Neuronal stem cell (in vitro differentiated cells): ENCODE measurements at regions not wholly inside any gene's neighbourhood (a gene's known extent, or its start where the extent isn't known, plus 50 kb on each side); places are given as distances from the start of the nearest gene placed in this dataset.

Experiments
- DNase-seq: peaks from one replicate; pipeline ENCODE4 v3.0.0-alpha.2; 2013; ENCODE audit warnings: low spot score
- H2AFZ ChIP-seq: one replicate; pipeline ENCODE4 v1.6.1; 2013; ENCODE audit warnings: mild to moderate bottlenecking, low read length, inconsistent platforms
- H2AK5ac ChIP-seq: 2 replicates; pipeline ENCODE4 v1.6.1; 2013; ENCODE audit warnings: low read depth, mild to moderate bottlenecking, inconsistent platforms, low read length, moderate library complexity, mixed read lengths
- H2BK120ac ChIP-seq: 2 replicates; pipeline ENCODE4 v1.6.1; 2013; ENCODE audit warnings: low read depth, mild to moderate bottlenecking, inconsistent platforms, low read length, moderate library complexity, mixed read lengths
- H2BK12ac ChIP-seq: one replicate; pipeline ENCODE4 v1.6.1; 2013; ENCODE audit warnings: low read length, inconsistent platforms
- H2BK15ac ChIP-seq: 2 replicates; pipeline ENCODE4 v1.6.1; 2013; ENCODE audit warnings: mild to moderate bottlenecking, low read length, inconsistent platforms, mixed read lengths
- H2BK5ac ChIP-seq: one replicate; pipeline ENCODE4 v1.6.1; 2013; ENCODE audit warnings: inconsistent platforms, mild to moderate bottlenecking, low read length, moderate library complexity
- H3K14ac ChIP-seq: one replicate; pipeline ENCODE4 v1.6.1; 2013; ENCODE audit warnings: low read length, inconsistent platforms
- H3K18ac ChIP-seq: 2 replicates; pipeline ENCODE4 v1.6.1; 2013; ENCODE audit warnings: low read length, inconsistent platforms
- H3K23ac ChIP-seq: 2 replicates; pipeline ENCODE4 v1.6.1; 2013; ENCODE audit warnings: low read depth, mild to moderate bottlenecking, mixed read lengths, low read length, inconsistent platforms; ENCODE audit not compliant: poor library complexity
- H3K27ac ChIP-seq: replicated peaks from 3 replicates; pipeline ENCODE4 v1.5.1; 2013; ENCODE audit warnings: low read length, inconsistent platforms
- H3K27me3 ChIP-seq, 3 experiments: 2 replicates each; pipeline ENCODE4 v1.6.1; 2013; ENCODE audit warnings: low read length in 3 of 3, mild to moderate bottlenecking in 2 of 3, inconsistent platforms in 1 of 3, low read depth in 1 of 3, mixed read lengths in 1 of 3, moderate library complexity in 1 of 3; ENCODE audit not compliant: control insufficient read depth in 3 of 3, insufficient read depth in 3 of 3
- H3K36me3 ChIP-seq, 2 donors: replicated peaks in 1 of 2; 2 replicates each; pipeline ENCODE4 v1.6.1; 2013; ENCODE audit warnings: low read length in 2 of 2; ENCODE audit not compliant: control insufficient read depth in 2 of 2, insufficient read depth in 2 of 2
- H3K4ac ChIP-seq: 2 replicates; pipeline ENCODE4 v1.6.1; 2013; ENCODE audit warnings: inconsistent platforms, mild to moderate bottlenecking, low read length, moderate library complexity
- H3K4me1 ChIP-seq, 2 donors: 1 replicate in 1 of 2; 2 replicates in 1 of 2; pipeline ENCODE4 v1.6.1; 2013; ENCODE audit warnings: low read length in 2 of 2, low read depth in 1 of 2; ENCODE audit not compliant: control insufficient read depth in 2 of 2, insufficient read depth in 1 of 2
- H3K4me2 ChIP-seq: one replicate; pipeline ENCODE4 v1.6.1; 2013; ENCODE audit warnings: mild to moderate bottlenecking, low read length, inconsistent platforms; ENCODE audit not compliant: insufficient read depth, poor library complexity, severe bottlenecking
- H3K4me3 ChIP-seq, 2 donors: 2 replicates each; pipeline ENCODE4 v1.5.1; 2013; ENCODE audit warnings: low read length in 2 of 2, mild to moderate bottlenecking in 2 of 2, inconsistent platforms in 1 of 2, moderate library complexity in 1 of 2
- H3K79me1 ChIP-seq: one replicate; pipeline ENCODE4 v1.6.1; 2013; ENCODE audit warnings: low read depth, mild to moderate bottlenecking, inconsistent platforms, low read length, moderate library complexity
- H3K9ac ChIP-seq: one replicate; pipeline ENCODE4 v1.6.1; 2013; ENCODE audit warnings: mild to moderate bottlenecking, low read depth, low read length, inconsistent platforms; ENCODE audit not compliant: poor library complexity
- H3K9me3 ChIP-seq, 2 donors: replicated peaks in 1 of 2; 2 replicates each; pipeline versions ENCODE3 to v1.6.1; 2013; ENCODE audit warnings: low read length in 2 of 2, mild to moderate bottlenecking in 2 of 2, inconsistent platforms in 1 of 2, low read depth in 1 of 2, mixed read lengths in 1 of 2, moderate library complexity in 1 of 2; ENCODE audit not compliant: control insufficient read depth in 2 of 2, insufficient read depth in 1 of 2
- H4K8ac ChIP-seq: one replicate; pipeline ENCODE4 v1.6.1; 2013; ENCODE audit warnings: low read depth, mild to moderate bottlenecking, inconsistent platforms, low read length, moderate library complexity
- H4K91ac ChIP-seq: one replicate; pipeline ENCODE4 v1.6.1; 2013; ENCODE audit warnings: low read length, low read depth, mild to moderate bottlenecking, inconsistent platforms; ENCODE audit not compliant: poor library complexity
- WGBS, 2 donors: extraction: QIAGEN DNeasy Blood & Tissue Kit; methylation state at CpG; one replicate each; pipeline ENCODE4 v1.1.7; 2013; ENCODE audit warnings: missing lambda C conversion rate in 2 of 2, mixed read lengths in 1 of 2; ENCODE audit not compliant: insufficient read length in 2 of 2, insufficient replicate concordance in 1 of 2; ENCODE audit errors: extremely low coverage in 2 of 2; 5-methylcytosine and 5-hydroxymethylcytosine counted together

GRCh38 chr9:116096046-116096445, 57.5 kb upstream of the PAPPA start:
- Histone ChIP-seq H3K18ac (no peak overlapping the region), H3K4me3 (no peak overlapping the region), H4K8ac (no peak overlapping the region), H2BK120ac (no peak overlapping the region), H3K9me3 (no peaks in the 10 kb centered on the region), H3K23ac (no peak overlapping the region), H2BK15ac (no peak overlapping the region), H3K4me2 (no peak overlapping the region), H3K4ac (no peak overlapping the region), H4K91ac (no peak overlapping the region), H3K14ac (no peak overlapping the region), H2BK5ac (no peak overlapping the region), H2BK12ac (no peak overlapping the region), H3K36me3 (no peaks in the 10 kb centered on the region), H3K4me1 (no peaks in the 10 kb centered on the region), H3K79me1 (no peaks in the 10 kb centered on the region), H2AFZ (no peak overlapping the region), H3K27me3 (no peaks in the 10 kb centered on the region), H3K9ac (no peak overlapping the region), H2AK5ac (no peak overlapping the region), H3K27ac (no peak overlapping the region)
- WGBS, 2 donors = no CpG with 5 or more reads among the region's 4 CpGs
- no peak for DNase-seq

GRCh38 chr9:116096853-116097252, 56.7 kb upstream of the PAPPA start:
- Histone ChIP-seq H4K8ac (no peak overlapping the region), H3K18ac (no peak overlapping the region), H2AK5ac (no peak overlapping the region), H2BK15ac (no peak overlapping the region), H3K79me1 (no peaks in the 10 kb centered on the region), H3K27me3 (no peaks in the 10 kb centered on the region), H3K27ac (no peak overlapping the region), H3K4ac (no peak overlapping the region), H3K9me3 (no peaks in the 10 kb centered on the region), H3K4me1 (no peaks in the 10 kb centered on the region), H3K9ac (no peak overlapping the region), H4K91ac (no peak overlapping the region), H2BK5ac (no peak overlapping the region), H3K36me3 (no peaks in the 10 kb centered on the region), H3K23ac (no peak overlapping the region), H2BK12ac (no peak overlapping the region), H3K4me3 (no peak overlapping the region), H3K4me2 (no peak overlapping the region), H2BK120ac (no peak overlapping the region), H3K14ac (no peak overlapping the region), H2AFZ (no peak overlapping the region)
- DNase-seq = no peak
- WGBS, 2 donors = no CpG with 5 or more reads among the region's 3 CpGs

- Histone ChIP-seq H3K9ac (no peak overlapping the region), H3K4me1 (no peaks in the 10 kb centered on the region), H3K27me3 (no peaks in the 10 kb centered on the region), H3K4me2 (no peak overlapping the region), H2BK120ac (no peak overlapping the region), H3K27ac (no peak overlapping the region), H3K9me3 (no peaks in the 10 kb centered on the region), H2BK12ac (no peak overlapping the region), H3K23ac (no peak overlapping the region), H3K4ac (no peak overlapping the region), H3K4me3 (no peak overlapping the region), H4K8ac (no peak overlapping the region), H2AK5ac (no peak overlapping the region), H3K14ac (no peak overlapping the region), H4K91ac (no peak overlapping the region), H3K36me3 (no peaks in the 10 kb centered on the region), H2AFZ (no peak overlapping the region), H3K18ac (no peak overlapping the region), H2BK5ac (no peak overlapping the region), H2BK15ac (no peak overlapping the region), H3K79me1 (no peaks in the 10 kb centered on the region)
- no CpG with 5 or more reads among the region's 5 CpGs for WGBS, 2 donors
- no peak for DNase-seq
Measured at GRCh38 chr9:116098476-116098875, 55.1 kb upstream of the PAPPA start.

DNA sequence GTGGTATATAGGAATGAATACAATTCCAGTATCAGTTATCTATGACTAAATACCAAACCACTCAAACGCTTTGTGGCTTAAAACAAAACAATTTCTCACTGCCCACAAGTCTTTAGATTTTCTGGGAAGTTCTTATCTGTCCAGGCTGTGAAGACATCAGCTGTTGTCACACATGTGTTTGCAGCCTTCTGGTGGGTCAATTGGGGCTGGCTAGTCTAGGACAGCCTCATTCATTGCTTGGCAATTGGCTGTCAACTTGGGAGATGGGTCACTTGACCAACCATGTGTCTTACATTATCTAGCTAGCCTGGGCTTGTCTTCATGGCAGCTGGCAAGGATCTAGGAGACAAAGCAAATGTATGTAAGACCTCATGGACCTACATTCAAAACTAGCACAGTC, 53.8 kb upstream of the PAPPA start:
- H2BK120ac ChIP-seq = no peak overlapping the region
- H2AK5ac ChIP-seq = no peak overlapping the region
- H3K23ac ChIP-seq = no peak overlapping the region
- H2BK12ac ChIP-seq = no peak overlapping the region
- DNase-seq = no peak
- no peak overlapping the region for H3K18ac ChIP-seq
- H3K4me3 ChIP-seq = no peak overlapping the region
- no CpG with 5 or more reads among the region's 1 CpG for WGBS, 2 donors
- H3K9ac ChIP-seq = no peak overlapping the region
- no peaks in the 10 kb centered on the region for H3K27me3 ChIP-seq
- H3K79me1 ChIP-seq = no peaks in the 10 kb centered on the region
- H2AFZ ChIP-seq = no peak overlapping the region
- H2BK5ac ChIP-seq = no peak overlapping the region
- no peaks in the 10 kb centered on the region for H3K36me3 ChIP-seq
- no peak overlapping the region for H3K4me2 ChIP-seq
- no peaks in the 10 kb centered on the region for H3K9me3 ChIP-seq
- no peak overlapping the region for H4K91ac ChIP-seq
- no peak overlapping the region for H3K27ac ChIP-seq
- no peak overlapping the region for H4K8ac ChIP-seq
- H3K4ac ChIP-seq = no peak overlapping the region
- no peak overlapping the region for H3K14ac ChIP-seq
- no peaks in the 10 kb centered on the region for H3K4me1 ChIP-seq
- H2BK15ac ChIP-seq = no peak overlapping the region
